ENCODE measurements at regions not wholly inside any gene's neighbourhood (a gene's known extent, or its start where the extent isn't known, plus 50 kb on each side); places are given as distances from the start of the nearest gene placed in this dataset.

DNA sequence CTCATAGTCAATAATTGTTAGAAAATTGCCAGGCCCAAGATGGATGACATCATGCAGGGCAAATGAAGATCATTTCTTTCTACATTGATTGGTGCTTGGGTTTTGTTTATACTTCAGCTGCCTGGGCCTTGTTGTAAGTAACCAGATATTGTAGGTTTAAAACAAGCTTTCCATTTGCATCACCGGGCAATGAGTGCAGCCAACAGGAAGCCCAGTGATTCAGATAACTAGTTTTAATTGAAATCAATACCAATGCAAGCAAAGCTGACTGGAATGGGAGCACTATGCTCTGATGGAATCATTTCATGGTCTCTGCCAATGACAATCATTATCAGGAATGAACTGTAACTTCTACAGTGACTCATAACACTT, 279.3 kb downstream of the DUSP6 start:
- no peak for TF ChIP-seq CTCF (optimal IDR thresholded peaks at IDR 0.05 in 1 of 3, IDR thresholded peaks at IDR 0.05 in 1 of 3, conservative IDR thresholded peaks at IDR 0.05 in 1 of 3; ENCODE audit: extremely low read depth in 1 of 3, insufficient read depth in 2 of 3, low read length in 3 of 3)
- TF ChIP-seq EZH2 (IDR thresholded peaks at IDR 0.05; ENCODE audit: low read length), result no peak
